ENCODE measurements at regions not wholly inside any gene's neighbourhood (a gene's known extent, or its start where the extent isn't known, plus 50 kb on each side); places are given as distances from the start of the nearest gene placed in this dataset.

GRCh38 chr6:14927398-14927797 is 318.5 kb upstream of the JARID2 start:
- DNase-seq, result no peak

DNA sequence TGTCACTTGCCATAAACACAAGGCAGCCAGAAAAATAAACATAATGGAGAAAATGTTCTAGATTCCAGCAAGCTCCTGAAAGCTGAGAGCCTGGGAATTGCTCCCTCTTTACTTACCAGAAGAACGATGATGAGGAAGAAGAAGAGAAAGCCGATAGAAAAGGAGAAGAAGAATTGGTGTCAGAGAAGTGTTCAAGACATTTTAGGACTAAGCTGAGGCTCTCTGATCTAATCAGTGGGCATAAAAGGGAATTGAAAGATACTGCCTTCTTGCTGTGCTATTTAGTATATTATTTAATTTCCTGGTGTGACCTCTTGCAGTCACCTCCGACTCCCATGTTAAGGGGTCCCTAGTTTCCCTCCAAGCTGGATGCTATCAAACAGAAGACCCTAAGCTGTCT is 316.6 kb upstream of the JARID2 start:
- no peak for DNase-seq

DNA sequence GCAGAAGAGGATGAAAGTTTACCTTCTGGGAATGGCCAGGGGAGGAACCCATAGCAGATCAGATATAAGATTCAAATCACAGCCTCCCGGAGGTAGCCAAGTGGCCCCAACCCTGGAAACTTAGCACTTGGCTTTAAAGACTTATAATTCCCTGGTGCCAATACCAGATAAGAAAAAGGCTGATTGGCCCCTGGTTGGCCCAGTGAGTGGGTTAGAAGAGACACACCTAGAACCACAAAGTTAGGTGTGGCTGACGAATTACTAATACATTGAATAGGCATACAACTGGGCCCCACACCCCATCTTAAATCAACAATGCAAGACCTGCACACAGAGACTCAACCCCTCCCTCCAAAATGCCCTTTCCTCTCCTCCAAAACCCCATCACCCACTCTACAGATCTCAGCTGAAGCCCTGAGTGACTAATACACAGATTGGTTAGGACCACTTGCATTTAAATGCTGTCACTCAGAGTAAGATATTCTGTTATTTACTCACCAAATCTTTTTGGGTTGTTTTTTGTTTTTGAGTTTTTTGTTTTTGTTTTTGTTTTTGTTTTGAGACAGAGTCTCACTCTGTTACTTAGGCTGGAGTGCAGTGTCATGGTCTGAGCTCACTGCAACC is 315.4 kb upstream of the JARID2 start:
- DNase-seq, result no peak

- DNase-seq, result no peak
Observed at GRCh38 chr6:14932485-14933182, 313.2 kb upstream of the JARID2 start.

DNA sequence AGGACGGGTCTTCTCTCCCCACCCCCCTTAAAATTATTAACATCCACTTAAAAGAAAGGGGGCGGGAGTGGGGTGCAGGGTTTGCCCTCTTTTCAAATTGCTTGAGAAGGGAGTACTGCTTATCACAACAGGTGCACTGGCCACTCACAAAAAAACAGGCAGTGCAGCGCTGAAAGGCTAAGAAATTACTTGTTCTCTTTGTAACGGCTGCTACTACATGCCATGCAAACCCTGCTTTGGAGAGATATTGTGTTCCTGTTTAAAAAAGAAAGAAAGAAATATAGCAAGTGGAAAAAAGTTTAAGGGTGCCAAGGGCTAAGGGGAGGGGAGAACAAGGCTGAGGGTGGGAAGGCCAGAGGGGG is 312.7 kb upstream of the JARID2 start:
- no peak for DNase-seq

DNA sequence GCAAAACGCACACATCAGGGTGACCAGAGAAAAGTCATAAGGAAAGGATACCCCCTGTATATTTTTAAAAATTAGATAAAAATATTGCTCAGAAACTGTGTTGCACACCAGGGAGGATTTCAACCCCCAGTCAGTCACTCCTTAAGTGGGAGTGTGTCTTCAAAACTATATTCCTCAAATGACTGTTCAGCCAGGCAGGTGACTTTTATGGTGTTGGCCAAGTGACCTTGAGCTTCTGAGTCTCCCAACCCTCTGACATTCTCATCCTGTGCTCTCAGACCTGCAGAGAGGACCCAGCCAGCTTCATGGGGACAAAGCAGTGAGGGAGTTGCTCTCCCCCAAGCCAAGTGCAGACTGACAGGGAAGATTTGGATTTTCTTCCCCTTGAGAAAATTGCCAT is 311.9 kb upstream of the JARID2 start:
- no peak for DNase-seq

- DNase-seq, result no peak
Observed at GRCh38 chr6:14934844-14935243, 311.0 kb upstream of the JARID2 start.

GRCh38 chr6:14936861-14937260 is 309.0 kb upstream of the JARID2 start:
- DNase-seq, result no peak

DNA sequence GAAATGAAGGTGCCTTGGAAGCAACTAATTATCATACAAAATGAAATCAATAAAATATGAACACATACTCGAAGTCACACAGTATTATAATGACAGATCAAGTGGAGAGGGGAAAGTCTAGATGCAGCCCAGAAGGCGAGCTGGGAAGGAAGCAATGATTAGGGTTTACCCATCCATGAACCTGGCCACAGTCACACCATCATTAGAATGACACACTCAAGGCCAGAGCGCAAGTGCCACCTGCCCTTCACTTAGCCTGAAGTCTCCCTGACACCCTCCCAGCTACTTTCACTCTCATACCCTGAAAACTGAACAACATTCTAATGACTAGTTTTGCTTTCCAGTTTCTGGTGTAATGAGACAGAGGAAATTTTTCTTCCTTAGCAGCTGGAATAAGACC is 302.8 kb upstream of the JARID2 start:
- no peak for DNase-seq

DNA sequence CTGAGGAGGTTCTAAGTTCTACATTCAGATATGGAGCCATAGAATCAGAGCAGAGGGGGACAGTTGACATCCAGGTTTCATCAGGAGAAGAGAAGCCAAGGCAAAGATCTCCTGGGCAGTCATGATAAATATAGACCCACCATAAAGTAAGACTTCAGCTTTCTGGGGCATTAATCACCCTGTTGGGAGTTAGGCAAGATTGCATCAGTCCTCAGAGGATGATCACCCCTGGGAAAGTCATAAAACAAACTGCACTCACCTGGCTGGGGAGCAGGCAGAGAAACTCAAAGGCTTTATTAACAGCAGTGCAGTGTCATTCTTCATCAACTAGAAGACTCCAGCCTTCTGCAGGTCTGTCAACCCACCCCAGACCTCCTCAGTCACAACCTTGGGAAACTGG is 301.3 kb upstream of the JARID2 start:
- no peak for DNase-seq

GRCh38 chr6:14945461-14946185 is 300.2 kb upstream of the JARID2 start:
- DNase-seq, result no peak

- no peak for DNase-seq
Observed at GRCh38 chr6:14946753-14947152, 299.1 kb upstream of the JARID2 start.

GRCh38 chr6:14948586-14949245 is 297.2 kb upstream of the JARID2 start:
- no peak for DNase-seq

GRCh38 chr6:14950103-14950969 is 295.5 kb upstream of the JARID2 start:
- no peak for DNase-seq

DNA sequence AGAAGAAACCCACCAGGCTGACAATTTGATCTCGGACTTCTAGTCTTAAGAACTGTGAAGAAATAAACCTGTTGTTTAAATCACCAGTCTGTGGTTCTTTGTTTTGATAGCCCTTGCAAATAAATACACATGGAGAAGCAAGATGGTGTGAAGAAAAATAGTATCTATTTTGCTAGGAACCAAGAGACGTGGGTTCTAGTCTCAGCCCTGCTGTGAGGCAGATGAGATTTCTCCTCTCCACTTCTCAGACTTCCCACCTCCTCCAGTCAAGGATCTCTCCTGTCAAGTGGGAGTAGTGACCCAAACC is 294.9 kb upstream of the JARID2 start:
- no peak for DNase-seq

GRCh38 chr6:14951704-14952103 is 294.2 kb upstream of the JARID2 start:
- DNase-seq, result no peak

- DNase-seq, result no peak
Observed at GRCh38 chr6:14953836-14954235, 292.0 kb upstream of the JARID2 start.

DNA sequence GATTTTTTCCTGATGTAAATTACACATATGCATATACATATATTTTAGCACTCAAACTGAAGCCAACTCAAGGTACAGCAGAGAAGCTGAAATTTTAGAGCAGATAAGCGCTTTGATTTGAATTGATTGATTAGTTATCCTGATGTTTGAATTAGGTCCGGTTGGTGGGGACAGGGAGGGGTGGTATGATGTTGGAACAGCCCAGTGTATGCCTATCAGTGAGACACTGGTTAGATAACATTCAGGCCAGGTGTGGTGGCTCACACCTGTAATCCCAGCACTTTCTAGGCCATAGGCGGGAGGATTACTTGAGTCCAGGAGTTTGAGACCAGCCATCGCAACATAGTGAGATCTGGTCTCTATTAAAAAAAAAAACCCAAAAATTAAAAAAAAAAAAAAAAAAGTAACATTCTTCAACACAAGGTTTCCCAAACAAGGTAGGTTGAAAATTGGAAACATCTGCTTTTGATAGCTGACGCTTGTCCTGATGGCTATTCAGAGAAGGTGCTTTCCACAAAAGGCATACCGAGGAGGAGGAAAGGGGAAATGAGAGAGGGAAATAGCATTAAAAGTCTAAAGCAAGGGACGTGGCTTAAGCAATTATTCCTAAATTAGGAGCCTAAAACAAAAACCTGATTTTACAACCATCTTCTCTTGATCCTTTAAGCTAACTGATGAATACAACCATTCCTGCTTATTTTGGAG is 288.4 kb upstream of the JARID2 start:
- DNase-seq, result no peak

- DNase-seq, result no peak
Observed at GRCh38 chr6:14959324-14959885, 286.5 kb upstream of the JARID2 start.

DNA sequence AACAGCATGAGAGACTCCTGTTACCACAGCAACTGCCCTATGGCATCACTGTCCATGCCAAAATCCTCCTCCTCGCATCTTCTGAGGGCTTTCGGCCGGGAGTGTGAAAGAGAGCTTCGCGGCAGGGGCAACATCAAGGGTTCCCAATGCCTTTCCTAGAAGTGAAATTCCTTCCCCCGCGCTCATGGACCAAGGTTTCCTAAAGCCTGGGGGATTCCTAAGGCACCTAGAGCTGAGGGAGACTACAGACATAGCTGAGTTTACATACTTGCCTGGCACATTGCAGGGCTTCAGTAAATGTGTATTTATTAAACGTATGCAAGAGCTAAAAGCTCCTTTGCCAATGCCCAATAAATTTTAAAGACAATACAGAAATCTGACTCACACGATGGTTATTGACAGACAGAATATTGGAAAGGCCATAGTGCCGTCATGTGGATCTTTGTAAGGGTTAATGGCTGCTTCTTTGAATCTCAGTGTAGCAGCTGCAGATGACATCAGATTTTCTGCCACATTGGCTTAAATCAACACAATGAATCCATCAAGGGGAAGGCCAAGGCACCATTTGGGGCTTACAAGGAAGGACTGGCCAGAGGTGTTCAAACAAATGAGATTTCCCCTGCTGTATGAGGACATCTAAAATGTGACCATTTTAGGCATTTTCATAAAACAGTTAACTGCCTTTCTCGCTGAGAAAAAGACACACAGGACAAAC is 281.2 kb upstream of the JARID2 start:
- DNase-seq, result no peak

DNA sequence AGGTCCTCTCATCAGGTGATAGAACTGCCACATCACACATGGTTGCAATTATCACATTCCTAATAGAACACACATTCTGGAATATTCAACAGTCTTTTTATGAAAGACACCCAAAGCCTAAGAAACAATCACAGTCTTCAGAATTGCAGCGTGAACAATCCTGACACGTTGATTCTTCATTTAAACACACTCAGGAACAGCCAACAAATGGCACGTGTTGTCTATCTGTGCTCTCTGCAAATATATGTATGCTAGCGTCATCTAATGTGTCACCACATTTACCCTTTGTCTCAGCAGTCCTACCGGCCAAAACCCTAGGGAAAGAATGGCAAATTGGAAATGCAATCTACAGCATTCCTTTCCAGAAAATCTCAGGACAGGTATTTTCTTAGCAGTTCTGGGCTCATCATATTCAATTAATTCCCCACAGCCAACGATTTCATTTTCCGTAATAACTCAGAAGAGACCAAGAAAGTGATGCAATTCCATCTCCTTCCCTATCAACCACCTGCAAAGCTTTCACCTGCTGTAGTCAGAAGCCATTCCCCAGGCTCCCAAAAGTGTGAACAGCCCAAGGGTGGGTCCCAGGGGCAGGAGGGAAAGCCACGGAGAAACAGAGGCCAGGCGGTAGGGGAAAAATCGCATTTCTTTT is 280.3 kb upstream of the JARID2 start:
- DNase-seq, result no peak
